Chondrocyte (in vitro differentiated cells): ENCODE measurements at regions not wholly inside any gene's neighbourhood (a gene's known extent, or its start where the extent isn't known, plus 50 kb on each side); places are given as distances from the start of the nearest gene placed in this dataset.

Experiments
- DNase-seq: peaks from one replicate; pipeline ENCODE4 v3.0.0; 2021; ENCODE audit warnings: mixed read lengths, low spot score
- H3K27ac Mint-ChIP-seq: one replicate; pipeline ENCODE4 v1.8.0; 2021; ENCODE audit warnings: mild to moderate bottlenecking, moderate library complexity, mixed read lengths; ENCODE audit not compliant: unreplicated experiment
- H3K27me3 Mint-ChIP-seq: 2 replicates; pipeline ENCODE4 v1.8.0; 2021; ENCODE audit warnings: low read depth, mixed read lengths
- H3K36me3 Mint-ChIP-seq: 2 replicates; pipeline ENCODE4 v1.8.0; 2021; ENCODE audit warnings: low read depth, mixed read lengths
- H3K4me1 Mint-ChIP-seq: 2 replicates; pipeline ENCODE4 v1.8.0; 2021; ENCODE audit warnings: low read depth, mild to moderate bottlenecking, mixed read lengths
- H3K4me3 Mint-ChIP-seq: one replicate; pipeline ENCODE4 v1.8.0; 2021; ENCODE audit warnings: mild to moderate bottlenecking, moderate library complexity, mixed read lengths; ENCODE audit not compliant: unreplicated experiment
- H3K9me3 Mint-ChIP-seq: 2 replicates; pipeline ENCODE4 v1.8.0; 2021; ENCODE audit warnings: low read depth, mixed read lengths
- CTCF ChIP-seq: fragments of 200-600 bp; sonication (generic); IDR thresholded peaks from 2 replicates; pipeline ENCODE4 v1.5.0; 2021; ENCODE audit warnings: antibody characterized with exemption, mild to moderate bottlenecking, moderate library complexity

GRCh38 chr6:23478312-23478711 lies 647.7 kb upstream of the NRSN1 start:
- TF ChIP-seq CTCF: no peak
- Mint-ChIP-seq H3K9me3 (peaks cover 15% of the 10 kb centered on the region), H3K4me1 (no peaks in the 10 kb centered on the region), H3K27me3 (no peaks in the 10 kb centered on the region), H3K27ac (no peak overlapping the region), H3K36me3 (no peaks in the 10 kb centered on the region), H3K4me3 (no peak overlapping the region)
- no peak for DNase-seq

GRCh38 chr6:23483896-23484295 lies 642.1 kb upstream of the NRSN1 start:
- Mint-ChIP-seq H3K9me3 (peaks cover 8% of the 10 kb centered on the region), H3K4me1 (no peaks in the 10 kb centered on the region), H3K4me3 (no peak overlapping the region), H3K27ac (no peak overlapping the region), H3K36me3 (no peaks in the 10 kb centered on the region), H3K27me3 (no peaks in the 10 kb centered on the region)
- no peak for DNase-seq
- TF ChIP-seq CTCF: no peak

GRCh38 chr6:23494367-23494766 lies 631.6 kb upstream of the NRSN1 start:
- Mint-ChIP-seq H3K9me3 (peaks cover 14% of the 10 kb centered on the region), H3K36me3 (peaks cover 5% of the 10 kb centered on the region), H3K27me3 (no peaks in the 10 kb centered on the region), H3K4me3 (no peak overlapping the region), H3K4me1 (no peaks in the 10 kb centered on the region), H3K27ac (no peak overlapping the region)
- no peak for DNase-seq
- no peak for TF ChIP-seq CTCF

GRCh38 chr6:23498013-23498412 lies 628.0 kb upstream of the NRSN1 start:
- Mint-ChIP-seq H3K27me3 (no peaks in the 10 kb centered on the region), H3K9me3 (no peaks in the 10 kb centered on the region), H3K36me3 (no peaks in the 10 kb centered on the region), H3K4me1 (no peaks in the 10 kb centered on the region), H3K27ac (no peak overlapping the region), H3K4me3 (no peak overlapping the region)
- no peak for TF ChIP-seq CTCF
- no peak for DNase-seq

- no peaks in the 10 kb centered on the region for H3K9me3 Mint-ChIP-seq
- H3K4me1 Mint-ChIP-seq: no peaks in the 10 kb centered on the region
- DNase-seq: no peak
- H3K27me3 Mint-ChIP-seq: no peaks in the 10 kb centered on the region
- H3K27ac Mint-ChIP-seq: no peak overlapping the region
- TF ChIP-seq CTCF: no peak
- no peaks in the 10 kb centered on the region for H3K36me3 Mint-ChIP-seq
- no peak overlapping the region for H3K4me3 Mint-ChIP-seq
Observed at GRCh38 chr6:23499549-23499948, 626.5 kb upstream of the NRSN1 start.
